GM12878 (cell line): ENCODE measurements at regions not wholly inside any gene's neighbourhood (a gene's known extent, or its start where the extent isn't known, plus 50 kb on each side); places are given as distances from the start of the nearest gene placed in this dataset.

Experiments used
- ASH2L ChIP-seq: fragments of 300-600, 200-600 bp; sonication (generic); IDR thresholded peaks from 2 replicates; pipeline ENCODE4 v1.6.1; 2017; ENCODE audit warnings: low read depth, mild to moderate bottlenecking, borderline replicate concordance
- CBFB ChIP-seq: IDR thresholded peaks from 2 replicates; pipeline ENCODE4 v1.6.1; 2016; ENCODE audit warnings: antibody characterized with exemption, low read depth
- NR2C1 ChIP-seq: fragments of 450-650 bp; IDR thresholded peaks from 2 replicates; pipeline ENCODE4 v1.6.1; 2017; ENCODE audit warnings: antibody characterized with exemption, mild to moderate bottlenecking, moderate library complexity
- PRDM15 ChIP-seq: fragments of 450-650 bp; formaldehyde crosslinking; IDR thresholded peaks from 2 replicates; pipeline ENCODE4 v1.4.0; 2020; ENCODE audit warnings: mild to moderate bottlenecking, moderate library complexity
- TCF3 ChIP-seq: IDR thresholded peaks from 2 replicates; pipeline ENCODE4 v1.6.1; 2012; ENCODE audit warnings: low read depth, mild to moderate bottlenecking, low read length, borderline replicate concordance; ENCODE audit not compliant: insufficient read depth
- ZBTB4 ChIP-seq: fragments of 450-650 bp; formaldehyde crosslinking; IDR thresholded peaks from 2 replicates; pipeline ENCODE4 v1.4.0; 2022; ENCODE audit warnings: mild to moderate bottlenecking, moderate library complexity
- ZNF24 ChIP-seq: fragments of 450-650 bp; IDR thresholded peaks from 2 replicates; pipeline ENCODE4 v1.6.1; 2017; ENCODE audit warnings: antibody characterized with exemption, mild to moderate bottlenecking

- TF ChIP-seq TCF3 (no peak), CBFB (no peak), ZNF24 (no peak), PRDM15 (CRISPR knock-in tag) (no peak), ASH2L (no peak), ZBTB4 (no peak), NR2C1 (no peak)
Observed at GRCh38 chr13:53240401-53241025, 211.9 kb downstream of the OLFM4 start (continued).
